K562 (cell line): ENCODE measurements at regions not wholly inside any gene's neighbourhood (a gene's known extent, or its start where the extent isn't known, plus 50 kb on each side); places are given as distances from the start of the nearest gene placed in this dataset.

Experiments used
- ATAC-seq: fragments of 200-7000 bp; cut with Tn5 transposase; 3 replicates; pipeline ENCODE4 v1.9.1; 2020; ENCODE audit warnings: moderate library complexity
- BruUV-seq: library from RNA; stranded (reverse); fragments of 400-500 nt; replicated peaks from 2 replicates; lab custom pipeline; 2021; lab: Mats Ljungman, UMichigan
- CTCF ChIA-PET: fragments of 300-600 bp; formaldehyde crosslinking; extraction: SDS; loops from one replicate; lab custom pipeline; 2021; ENCODE audit warnings: low intra/inter-chr PET ratio; lab: Yijun Ruan, JAX
- POLR2A ChIA-PET: fragments of 300-600, 350-650 bp; sonication (Branson Sonifier 250); formaldehyde crosslinking; extraction: SDS; loops from one replicate; lab custom pipeline; 2021; ENCODE audit warnings: antibody characterized with exemption, inconsistent platforms; lab: Yijun Ruan, JAX
- DNase-seq, 4 experiments: peaks; one replicate each; pipeline versions ENCODE4 v3.0.0 to v3.0.0-alpha.2; 2011 to 2018; ENCODE audit warnings: low spot score in 3 of 4, mixed read lengths in 3 of 4; ENCODE audit errors: extremely low read depth in 1 of 4
- FAIRE-seq: peaks from 2 replicates; lab custom pipeline; 2011; peaks lifted over from hg19 to GRCh38; lab: Jason Lieb, UNC
- H2AFZ ChIP-seq: 2 replicates; pipeline ENCODE4 v1.6.0; 2011; ENCODE audit warnings: low read depth, low read length, control low read depth, inconsistent platforms
- H3K27ac ChIP-seq: fragments of 200-600 bp; 3 replicates; pipeline ENCODE4 v1.8.0; 2011; ENCODE audit warnings: low read depth, mild to moderate bottlenecking, control low read depth, inconsistent platforms, low read length, moderate library complexity, mixed read lengths; ENCODE audit errors: extremely low read depth
- H3K27me3 ChIP-seq, 2 experiments: fragments of 300-600 bp in 1 of 2; 2 replicates in 1 of 2; 3 replicates in 1 of 2; pipeline versions ENCODE4 v1.6.0 to v1.8.0; 2011; ENCODE audit warnings: inconsistent platforms in 2 of 2, low read length in 2 of 2, mild to moderate bottlenecking in 1 of 2, mixed read lengths in 1 of 2, moderate library complexity in 1 of 2; ENCODE audit not compliant: control insufficient read depth in 2 of 2, insufficient read depth in 2 of 2
- H3K36me3 ChIP-seq: fragments of 300-600 bp; 3 replicates; pipeline ENCODE4 v1.8.0; 2011; ENCODE audit warnings: mild to moderate bottlenecking, low read length, inconsistent platforms; ENCODE audit not compliant: control insufficient read depth, insufficient read depth
- H3K4me1 ChIP-seq, 2 experiments: fragments of 200-600 bp in 1 of 2; replicated peaks in 1 of 2; 2 replicates in 1 of 2; 3 replicates in 1 of 2; pipeline versions ENCODE4 v1.5.1 to v1.8.0; 2011; ENCODE audit warnings: inconsistent platforms in 2 of 2, low read length in 2 of 2, mild to moderate bottlenecking in 1 of 2, mixed read lengths in 1 of 2, moderate library complexity in 1 of 2; ENCODE audit not compliant: control insufficient read depth in 2 of 2, insufficient read depth in 2 of 2
- H3K4me2 ChIP-seq: 2 replicates; pipeline ENCODE4 v1.6.1; 2011; ENCODE audit warnings: low read length, control low read depth, inconsistent platforms, mixed read lengths; ENCODE audit not compliant: insufficient read depth
- H3K4me3 ChIP-seq: fragments of 200-600 bp; sonication (generic), shearing (Covaris generic); 2 replicates; pipeline ENCODE4 v1.5.1; 2016; ENCODE audit warnings: control low read depth, inconsistent platforms
- H3K79me2 ChIP-seq: fragments of 200-600 bp; 3 replicates; pipeline ENCODE4 v1.8.0; 2011; ENCODE audit warnings: low read length, inconsistent platforms; ENCODE audit not compliant: control insufficient read depth, insufficient read depth
- H3K9ac ChIP-seq, 2 experiments: 2 replicates each; pipeline versions ENCODE4 v1.6.0 to v1.6.1; 2011; ENCODE audit warnings: low read depth in 2 of 2, low read length in 2 of 2, control low read depth in 1 of 2, inconsistent platforms in 1 of 2, mild to moderate bottlenecking in 1 of 2, mixed read lengths in 1 of 2; ENCODE audit not compliant: insufficient read depth in 1 of 2
- H3K9me1 ChIP-seq: one replicate; pipeline ENCODE4 v1.6.0; 2011; ENCODE audit warnings: inconsistent platforms, mild to moderate bottlenecking, low read length, moderate library complexity; ENCODE audit not compliant: control insufficient read depth, insufficient read depth
- H3K9me3 ChIP-seq: replicated peaks from 2 replicates; pipeline ENCODE4 v1.5.1; 2011; ENCODE audit warnings: low read depth, low read length, inconsistent platforms; ENCODE audit not compliant: control insufficient read depth, insufficient read depth
- H4K20me1 ChIP-seq: replicated peaks from 2 replicates; pipeline ENCODE4 v1.6.1; 2011; ENCODE audit warnings: low read length, inconsistent platforms, mixed read lengths; ENCODE audit not compliant: control insufficient read depth, insufficient read depth
- EP300 ChIP-seq: IDR thresholded peaks from 2 replicates; pipeline ENCODE4 v1.6.1; 2012; ENCODE audit warnings: low read length, improper control_type of control experiment
- GTF2E2 ChIP-seq: fragments of 200-800 bp; sonication (Bioruptor generic); IDR thresholded peaks from 2 replicates; pipeline ENCODE4 v1.6.1; 2016; ENCODE audit warnings: missing genetic modification characterization, missing compliant biosample characterization
- KAT7 ChIP-seq: sonication (generic); formaldehyde crosslinking; IDR thresholded peaks from 2 replicates; pipeline ENCODE4 v1.8.0; 2022; ENCODE audit warnings: missing genetic modification reagents, mild to moderate bottlenecking, borderline replicate concordance
- KLF1 ChIP-seq: fragments of 450-650 bp; IDR thresholded peaks from 2 replicates; pipeline ENCODE4 v1.6.1; 2016; ENCODE audit warnings: missing genetic modification characterization, missing compliant biosample characterization
- MEF2D ChIP-seq: conservative IDR thresholded peaks from 2 replicates; pipeline ENCODE4 v1.6.1; 2016; ENCODE audit warnings: low read depth, missing genetic modification characterization, missing compliant biosample characterization
- NCOA2 ChIP-seq, 2 experiments: fragments of 450-650 bp; IDR thresholded peaks; 2 replicates each; pipeline ENCODE4 v1.6.1; 2018; ENCODE audit warnings: mild to moderate bottlenecking in 2 of 2, moderate library complexity in 1 of 2; ENCODE audit not compliant: partially characterized antibody in 2 of 2
- NCOA6 ChIP-seq: fragments of 450-650 bp; IDR thresholded peaks from 2 replicates; pipeline ENCODE4 v1.6.1; 2017; ENCODE audit warnings: mild to moderate bottlenecking
- POLR2G ChIP-seq: fragments of 200-400 bp; formaldehyde crosslinking; IDR thresholded peaks from 2 replicates; pipeline ENCODE4 v1.6.1; 2017; ENCODE audit warnings: low read depth, mild to moderate bottlenecking, antibody characterized with exemption, low read length, moderate library complexity
- SAP30 ChIP-seq: fragments of 200-600 bp; sonication (generic); IDR thresholded peaks from 2 replicates; pipeline ENCODE4 v1.6.1; 2012; ENCODE audit warnings: borderline replicate concordance, low read depth, mild to moderate bottlenecking, moderate library complexity, low read length, control low read depth, inconsistent platforms; ENCODE audit not compliant: insufficient read depth, poor library complexity, severe bottlenecking
- TBP ChIP-seq: optimal IDR thresholded peaks from 2 replicates; pipeline ENCODE3; 2011; ENCODE audit warnings: low read depth, low read length, improper control_type of control experiment
- USF2 ChIP-seq: sonication (generic); formaldehyde crosslinking; IDR thresholded peaks from 2 replicates; pipeline ENCODE4 v1.5.0; 2020; ENCODE audit warnings: missing genetic modification reagents
- ZNF324 ChIP-seq: fragments of 250-450 bp; sonication (Bioruptor Pico); IDR thresholded peaks from 2 replicates; pipeline ENCODE4 v1.4.0; 2020; ENCODE audit warnings: mild to moderate bottlenecking
- ZNF408 ChIP-seq: fragments of 250-450 bp; sonication (Bioruptor Pico); IDR thresholded peaks from 2 replicates; pipeline ENCODE4 v1.4.0; 2020; ENCODE audit warnings: low read depth, mild to moderate bottlenecking, moderate library complexity
- WGBS: fragments of 100-300 bp; shearing (Covaris generic); methylation state at CpG from one replicate; pipeline ENCODE4 v1.1.6; 2016; ENCODE audit warnings: low coverage, mixed read lengths; ENCODE audit not compliant: insufficient coverage; ENCODE audit errors: missing lambda C conversion rate; 5-methylcytosine and 5-hydroxymethylcytosine counted together
- in situ Hi-C: fragments of 300-500 bp; cut with MboI; formaldehyde crosslinking; loops from 4 replicates; pipeline ENCODE4 v1.15.0; 2018; ENCODE audit warnings: inconsistent platforms, mixed read lengths
- intact Hi-C: fragments of 100-400 bp; cut with micrococcal nuclease; formaldehyde crosslinking; loops from 2 replicates; pipeline ENCODE4 v1.14.2; 2022
- TF ChIP-seq, protein P1 (sequence below), 2 experiments: IDR thresholded peaks; 2 replicates each; pipeline ENCODE4 v1.6.1; 2011; ENCODE audit warnings: borderline replicate concordance in 1 of 2, control low read depth in 1 of 2, low read depth in 1 of 2, low read length in 1 of 2, mild to moderate bottlenecking in 1 of 2, mixed read lengths in 1 of 2, moderate library complexity in 1 of 2; ENCODE audit not compliant: insufficient read depth in 1 of 2, insufficient read length in 1 of 2, poor library complexity in 1 of 2, severe bottlenecking in 1 of 2; ENCODE audit errors: extremely low read depth in 1 of 2
- TF ChIP-seq, protein P2 (sequence below): fragments of 450-650 bp; formaldehyde crosslinking; IDR thresholded peaks from 2 replicates; pipeline ENCODE4 v1.4.0; 2020; ENCODE audit warnings: mild to moderate bottlenecking

GRCh38 chr12:76190299-76190698 lies 105.8 kb upstream of the NAP1L1 start:
- TF ChIP-seq SAP30: no peak
- no peak for TF ChIP-seq ZNF324 (CRISPR knock-in tag)
- TF ChIP-seq POLR2G: no peak
- TF ChIP-seq NCOA2 (IDR thresholded peaks at IDR 0.05; ENCODE audit: partially characterized antibody in 2 of 2): no peak
- no peak for TF ChIP-seq EP300
- TF ChIP-seq GTF2E2: no peak
- no peak for TF ChIP-seq TBP
- Histone ChIP-seq H3K27me3 (no peaks in the 10 kb centered on the region; a peak in 1 of 5 replicates), H3K27ac (no peak overlapping the region), H3K9me3 (no peaks in the 10 kb centered on the region), H3K36me3 (no peaks in the 10 kb centered on the region), H3K4me1 (peaks cover 0 to 9% of the 10 kb centered on the region in 2 experiments; a peak in 2 of 5 replicates), H3K4me3 (no peak overlapping the region), H2AFZ (no peak overlapping the region), H3K4me2 (no peak overlapping the region), H3K9ac (no peak overlapping the region), H3K9me1 (no peaks in the 10 kb centered on the region), H3K79me2 (no peaks in the 10 kb centered on the region), H4K20me1 (no peaks in the 10 kb centered on the region)
- 45% methylated on average over 2 of the region's 2 CpGs for WGBS
- CTCF ChIA-PET: no interaction called here
- POLR2A ChIA-PET: interaction anchor here (1.8 kb wide), 1 partner anchor 14 kb away, joined by 4 read pairs; no protein-coding TSS in a partner anchor
- no TSS peak for BruUV-seq
- ATAC-seq (no peak), DNase-seq (no peak), FAIRE-seq (no peak)
- intact Hi-C loops: no loop called here
- in situ Hi-C loops: no loop called here

DNA sequence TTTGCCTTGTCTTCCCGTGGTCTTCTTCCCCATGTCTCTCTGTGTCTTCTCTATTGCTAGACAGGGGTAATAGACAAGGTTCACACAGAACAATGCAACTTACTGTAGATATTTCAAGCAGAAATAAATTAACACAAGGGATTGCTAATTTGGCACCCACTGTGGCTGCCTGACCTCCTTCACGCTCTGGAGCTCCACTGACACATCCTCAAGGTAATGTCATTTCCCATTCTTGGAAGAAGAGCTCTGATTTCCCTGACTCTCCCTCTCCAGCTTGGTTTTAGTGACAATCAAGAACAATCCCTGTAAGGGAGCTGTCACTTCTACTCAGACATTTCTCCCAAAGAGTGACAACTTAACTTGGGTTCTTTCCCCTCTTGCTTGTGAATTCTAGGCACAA lies 105.4 kb upstream of the NAP1L1 start:
- no peaks in the 10 kb centered on the region for H4K20me1 ChIP-seq
- ChIA-PET CTCF (no interaction called here), POLR2A (no interaction called here)
- intact Hi-C loops: no loop called here
- no peak overlapping the region for H3K27ac ChIP-seq
- WGBS: 42% methylated on average over 2 of the region's 2 CpGs
- BruUV-seq: no TSS peak
- H3K9me3 ChIP-seq: no peaks in the 10 kb centered on the region
- H3K4me3 ChIP-seq: no peak overlapping the region
- H3K27me3 ChIP-seq: no peaks in the 10 kb centered on the region; a peak in 1 of 5 replicates
- no peaks in the 10 kb centered on the region for H3K36me3 ChIP-seq
- in situ Hi-C loops: no loop called here
- ATAC-seq: no peak
- DNase-seq: no peak
- H3K79me2 ChIP-seq: no peaks in the 10 kb centered on the region
- H2AFZ ChIP-seq: no peak overlapping the region
- no peak overlapping the region for H3K4me2 ChIP-seq
- no peaks in the 10 kb centered on the region for H3K9me1 ChIP-seq
- no peak for FAIRE-seq
- H3K9ac ChIP-seq: no peak overlapping the region
- peaks cover 0 to 9% of the 10 kb centered on the region in 2 experiments; a peak in 2 of 5 replicates for H3K4me1 ChIP-seq
- TF ChIP-seq KLF1 (tag) (no peak), MEF2D (no peak), USF2 (no peak), ZNF408 (no peak), KAT7 (CRISPR knock-in tag) (no peak), NCOA6 (no peak)
- TF ChIP-seq, protein P1, sequence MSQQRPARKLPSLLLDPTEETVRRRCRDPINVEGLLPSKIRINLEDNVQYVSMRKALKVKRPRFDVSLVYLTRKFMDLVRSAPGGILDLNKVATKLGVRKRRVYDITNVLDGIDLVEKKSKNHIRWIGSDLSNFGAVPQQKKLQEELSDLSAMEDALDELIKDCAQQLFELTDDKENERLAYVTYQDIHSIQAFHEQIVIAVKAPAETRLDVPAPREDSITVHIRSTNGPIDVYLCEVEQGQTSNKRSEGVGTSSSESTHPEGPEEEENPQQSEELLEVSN (IDR thresholded peaks at IDR 0.05; ENCODE audit: borderline replicate concordance in 1 of 2, extremely low read depth in 1 of 2, insufficient read depth in 1 of 2, insufficient read length in 1 of 2, low read depth in 1 of 2, low read length in 1 of 2, poor library complexity in 1 of 2, severe bottlenecking in 1 of 2): no peak
- TF ChIP-seq, protein P2, sequence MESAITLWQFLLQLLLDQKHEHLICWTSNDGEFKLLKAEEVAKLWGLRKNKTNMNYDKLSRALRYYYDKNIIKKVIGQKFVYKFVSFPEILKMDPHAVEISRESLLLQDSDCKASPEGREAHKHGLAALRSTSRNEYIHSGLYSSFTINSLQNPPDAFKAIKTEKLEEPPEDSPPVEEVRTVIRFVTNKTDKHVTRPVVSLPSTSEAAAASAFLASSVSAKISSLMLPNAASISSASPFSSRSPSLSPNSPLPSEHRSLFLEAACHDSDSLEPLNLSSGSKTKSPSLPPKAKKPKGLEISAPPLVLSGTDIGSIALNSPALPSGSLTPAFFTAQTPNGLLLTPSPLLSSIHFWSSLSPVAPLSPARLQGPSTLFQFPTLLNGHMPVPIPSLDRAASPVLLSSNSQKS: no peak
